H9 (cell line): ENCODE measurements at regions not wholly inside any gene's neighbourhood (a gene's known extent, or its start where the extent isn't known, plus 50 kb on each side); places are given as distances from the start of the nearest gene placed in this dataset.
"Not testable (repeated sequence)": the region's sequence is repeated elsewhere in the genome, so short reads cannot be mapped to it uniquely, and the experiment has no call there.

Source experiments
- DNase-seq: peaks from one replicate; pipeline ENCODE4 v3.0.0-alpha.2; 2017
- H2AFZ ChIP-seq: one replicate; pipeline ENCODE4 v1.6.1; 2013; ENCODE audit warnings: mild to moderate bottlenecking, low read length, control low read depth, moderate library complexity
- H2AK5ac ChIP-seq: 2 replicates; pipeline ENCODE4 v1.6.1; 2013; ENCODE audit warnings: low read length, control low read depth, mixed read lengths; ENCODE audit not compliant: insufficient read length
- H2BK120ac ChIP-seq: one replicate; pipeline ENCODE4 v1.6.1; 2013; ENCODE audit warnings: low read depth, mild to moderate bottlenecking, low read length, control low read depth, inconsistent platforms; ENCODE audit not compliant: poor library complexity, severe bottlenecking
- H2BK12ac ChIP-seq: 2 replicates; pipeline ENCODE4 v1.6.1; 2013; ENCODE audit warnings: low read length, control low read depth, mixed read lengths, low read depth; ENCODE audit not compliant: insufficient read length
- H2BK15ac ChIP-seq: 2 replicates; pipeline ENCODE4 v1.6.1; 2013; ENCODE audit warnings: low read depth, low read length, control low read depth
- H2BK20ac ChIP-seq: one replicate; pipeline ENCODE4 v1.6.1; 2013; ENCODE audit warnings: low read depth, mild to moderate bottlenecking, low read length, control low read depth, inconsistent platforms; ENCODE audit not compliant: poor library complexity, severe bottlenecking
- H2BK5ac ChIP-seq: 2 replicates; pipeline ENCODE4 v1.6.1; 2013; ENCODE audit warnings: low read length, control low read depth, mixed read lengths; ENCODE audit not compliant: insufficient read length
- H3K14ac ChIP-seq: 2 replicates; pipeline ENCODE4 v1.6.1; 2013; ENCODE audit warnings: low read length, control low read depth; ENCODE audit not compliant: insufficient read depth
- H3K18ac ChIP-seq: 2 replicates; pipeline ENCODE4 v1.6.1; 2013; ENCODE audit warnings: low read depth, mild to moderate bottlenecking, mixed read lengths, low read length, control low read depth; ENCODE audit not compliant: insufficient read length
- H3K23ac ChIP-seq: 2 replicates; pipeline ENCODE4 v1.6.1; 2013; ENCODE audit warnings: low read length, control low read depth, mixed read lengths, low read depth; ENCODE audit not compliant: insufficient read length
- H3K23me2 ChIP-seq: 2 replicates; pipeline ENCODE4 v1.6.1; 2013; ENCODE audit warnings: low read depth, mild to moderate bottlenecking, mixed read lengths, low read length, control low read depth; ENCODE audit not compliant: insufficient read length, poor library complexity, severe bottlenecking
- H3K27ac ChIP-seq: 2 replicates; pipeline ENCODE4 v1.5.1; 2013; ENCODE audit warnings: low read length, control low read depth, mixed read lengths, low read depth; ENCODE audit not compliant: insufficient read length
- H3K27me3 ChIP-seq: 2 replicates; pipeline ENCODE4 v1.6.1; 2013; ENCODE audit warnings: low read length, control low read depth, inconsistent platforms; ENCODE audit not compliant: insufficient read depth
- H3K4ac ChIP-seq: 2 replicates; pipeline ENCODE4 v1.6.1; 2013; ENCODE audit warnings: low read depth, mild to moderate bottlenecking, control low read depth, inconsistent platforms, low read length, moderate library complexity
- H3K4me1 ChIP-seq: 2 replicates; pipeline ENCODE4 v1.6.1; 2013; ENCODE audit warnings: low read length, control low read depth, inconsistent platforms; ENCODE audit not compliant: insufficient read depth
- H3K4me2 ChIP-seq: 2 replicates; pipeline ENCODE4 v1.6.1; 2013; ENCODE audit warnings: low read length, control low read depth, mixed read lengths; ENCODE audit not compliant: insufficient read length, insufficient read depth
- H3K56ac ChIP-seq: 2 replicates; pipeline ENCODE4 v1.6.1; 2013; ENCODE audit warnings: low read depth, mild to moderate bottlenecking, mixed read lengths, low read length, control low read depth; ENCODE audit not compliant: insufficient read length
- H3K79me1 ChIP-seq: 2 replicates; pipeline ENCODE4 v1.6.1; 2013; ENCODE audit warnings: low read depth, mild to moderate bottlenecking, moderate library complexity, low read length, control low read depth, inconsistent platforms; ENCODE audit not compliant: insufficient read depth, poor library complexity, severe bottlenecking
- H3K79me2 ChIP-seq: 2 replicates; pipeline ENCODE4 v1.6.1; 2013; ENCODE audit warnings: low read length, control low read depth, inconsistent platforms; ENCODE audit not compliant: insufficient read depth
- H3K9ac ChIP-seq: 2 replicates; pipeline ENCODE4 v1.6.1; 2013; ENCODE audit warnings: low read length, control low read depth, mixed read lengths; ENCODE audit not compliant: insufficient read length; ENCODE audit errors: extremely low read depth
- H3K9me3 ChIP-seq: one replicate; pipeline ENCODE4 v1.6.1; 2013; ENCODE audit warnings: low read depth, low read length, inconsistent platforms; ENCODE audit not compliant: control insufficient read depth
- H3T11ph ChIP-seq: one replicate; pipeline ENCODE4 v1.6.1; 2013; ENCODE audit warnings: mild to moderate bottlenecking, low read length, control low read depth, inconsistent platforms
- H4K20me1 ChIP-seq: one replicate; pipeline ENCODE4 v1.6.1; 2013; ENCODE audit not compliant: control insufficient read depth, insufficient read length, insufficient read depth
- H4K5ac ChIP-seq: 2 replicates; pipeline ENCODE4 v1.6.1; 2013; ENCODE audit warnings: low read depth, mild to moderate bottlenecking, mixed read lengths, low read length, control low read depth; ENCODE audit not compliant: insufficient read length
- H4K8ac ChIP-seq: replicated peaks from 2 replicates; pipeline ENCODE4 v1.6.1; 2013; ENCODE audit warnings: low read length, control low read depth, mixed read lengths, low read depth; ENCODE audit not compliant: insufficient read length
- H4K91ac ChIP-seq: 2 replicates; pipeline ENCODE4 v1.6.1; 2013; ENCODE audit warnings: low read depth, mild to moderate bottlenecking, moderate library complexity, mixed read lengths, low read length, control low read depth; ENCODE audit not compliant: insufficient read length
- H3K27ac Mint-ChIP-seq, 3 experiments: 2 replicates in 2 of 3; 3 replicates in 1 of 3; pipeline ENCODE4 v1.8.0; 2020 to 2021; ENCODE audit warnings: mixed read lengths in 3 of 3, mild to moderate bottlenecking in 1 of 3, moderate library complexity in 1 of 3
- H3K27me3 Mint-ChIP-seq: 2 replicates; pipeline ENCODE4 v1.8.0; 2021; ENCODE audit warnings: low read depth, mild to moderate bottlenecking, moderate library complexity, mixed read lengths
- H3K36me3 Mint-ChIP-seq, 3 experiments: 2 replicates in 2 of 3; 3 replicates in 1 of 3; pipeline ENCODE4 v1.8.0; 2020 to 2021; ENCODE audit warnings: low read depth in 3 of 3, mixed read lengths in 3 of 3; ENCODE audit not compliant: insufficient read depth in 1 of 3
- H3K4me1 Mint-ChIP-seq, 2 experiments: 2 replicates each; pipeline ENCODE4 v1.8.0; 2020; ENCODE audit warnings: mixed read lengths in 2 of 2
- H3K4me3 Mint-ChIP-seq, 2 experiments: 2 replicates in 1 of 2; 3 replicates in 1 of 2; pipeline ENCODE4 v1.8.0; 2020 to 2021; ENCODE audit warnings: mild to moderate bottlenecking in 2 of 2, mixed read lengths in 2 of 2, moderate library complexity in 1 of 2
- H3K9me3 Mint-ChIP-seq, 2 experiments: 2 replicates in 1 of 2; 3 replicates in 1 of 2; pipeline ENCODE4 v1.8.0; 2020; ENCODE audit warnings: mild to moderate bottlenecking in 2 of 2, mixed read lengths in 2 of 2, moderate library complexity in 1 of 2
- WGBS: extraction: QIAGEN DNeasy Blood & Tissue Kit; methylation state at CpG from one replicate; pipeline ENCODE4 v1.1.7; 2013; ENCODE audit warnings: missing lambda C conversion rate, low lambda C conversion rate, mixed read lengths; ENCODE audit not compliant: insufficient read length; ENCODE audit errors: extremely low coverage; 5-methylcytosine and 5-hydroxymethylcytosine counted together
- TF ChIP-seq, protein P1 (sequence below): fragments of 200-600 bp; sonication (generic); conservative IDR thresholded peaks from 3 replicates; pipeline ENCODE4 v1.8.0; 2021; ENCODE audit warnings: antibody characterized with exemption, mild to moderate bottlenecking

DNA sequence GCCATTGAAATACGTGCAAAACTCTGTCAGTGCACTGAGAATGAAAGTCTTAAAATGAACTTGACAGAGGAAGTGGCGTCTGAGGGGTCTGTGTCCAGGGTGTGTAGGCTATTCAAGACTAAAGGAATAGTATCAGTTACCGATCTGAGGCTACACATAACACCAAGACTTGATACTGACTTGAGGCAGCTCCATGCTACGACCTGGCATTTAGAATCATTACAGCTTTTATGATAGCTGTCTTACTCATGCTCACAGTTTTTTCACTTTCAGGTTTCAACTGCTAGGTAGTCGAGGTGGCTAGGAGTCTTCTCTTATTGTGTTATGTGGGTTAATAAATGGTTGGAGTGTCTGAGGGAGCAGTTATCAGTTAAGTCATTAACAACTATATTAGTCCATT lies 92.8 kb upstream of the SLCO6A1 start:
- no peak overlapping the region for H3K23ac ChIP-seq
- TF ChIP-seq, protein P1, sequence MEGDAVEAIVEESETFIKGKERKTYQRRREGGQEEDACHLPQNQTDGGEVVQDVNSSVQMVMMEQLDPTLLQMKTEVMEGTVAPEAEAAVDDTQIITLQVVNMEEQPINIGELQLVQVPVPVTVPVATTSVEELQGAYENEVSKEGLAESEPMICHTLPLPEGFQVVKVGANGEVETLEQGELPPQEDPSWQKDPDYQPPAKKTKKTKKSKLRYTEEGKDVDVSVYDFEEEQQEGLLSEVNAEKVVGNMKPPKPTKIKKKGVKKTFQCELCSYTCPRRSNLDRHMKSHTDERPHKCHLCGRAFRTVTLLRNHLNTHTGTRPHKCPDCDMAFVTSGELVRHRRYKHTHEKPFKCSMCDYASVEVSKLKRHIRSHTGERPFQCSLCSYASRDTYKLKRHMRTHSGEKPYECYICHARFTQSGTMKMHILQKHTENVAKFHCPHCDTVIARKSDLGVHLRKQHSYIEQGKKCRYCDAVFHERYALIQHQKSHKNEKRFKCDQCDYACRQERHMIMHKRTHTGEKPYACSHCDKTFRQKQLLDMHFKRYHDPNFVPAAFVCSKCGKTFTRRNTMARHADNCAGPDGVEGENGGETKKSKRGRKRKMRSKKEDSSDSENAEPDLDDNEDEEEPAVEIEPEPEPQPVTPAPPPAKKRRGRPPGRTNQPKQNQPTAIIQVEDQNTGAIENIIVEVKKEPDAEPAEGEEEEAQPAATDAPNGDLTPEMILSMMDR = no peak
- H3K9me3 ChIP-seq = no peaks in the 10 kb centered on the region
- no peaks in the 10 kb centered on the region for H3K27me3 ChIP-seq
- no peak overlapping the region for H2BK5ac ChIP-seq
- H2AFZ ChIP-seq = no peak overlapping the region
- H3T11ph ChIP-seq = no peak overlapping the region
- 0 out of 2 replicates have a peak, but pooled peaks cover 2% of the 10 kb centered on the region for H3K4me1 ChIP-seq
- peaks cover 11 to 18% of the 10 kb centered on the region in 2 experiments for H3K4me1 Mint-ChIP-seq
- no peaks in the 10 kb centered on the region for H3K27me3 Mint-ChIP-seq
- no CpG with 5 or more reads among the region's 5 CpGs for WGBS
- no peak overlapping the region for H3K27ac ChIP-seq
- no peak overlapping the region for H3K4me2 ChIP-seq
- peaks cover 12 to 18% of the 10 kb centered on the region in 2 experiments for H3K9me3 Mint-ChIP-seq
- no peak overlapping the region for H2BK120ac ChIP-seq
- H3K18ac ChIP-seq = no peak overlapping the region
- no peak for DNase-seq
- H3K4ac ChIP-seq = no peak overlapping the region
- no peak overlapping the region for H4K91ac ChIP-seq
- no peak overlapping the region for H4K8ac ChIP-seq
- H3K36me3 Mint-ChIP-seq = peaks cover 7 to 22% (median 19%) of the 10 kb centered on the region in 3 experiments
- H3K23me2 ChIP-seq = no peaks in the 10 kb centered on the region
- no peak overlapping the region for H2BK15ac ChIP-seq
- H3K27ac Mint-ChIP-seq = no peak overlapping the region
- H3K79me1 ChIP-seq = no peaks in the 10 kb centered on the region
- no peak overlapping the region for H2BK20ac ChIP-seq
- H4K5ac ChIP-seq = no peak overlapping the region
- H3K9ac ChIP-seq = no peak overlapping the region
- H3K14ac ChIP-seq = no peak overlapping the region
- H2AK5ac ChIP-seq = no peak overlapping the region
- H2BK12ac ChIP-seq = no peak overlapping the region
- H4K20me1 ChIP-seq = no peaks in the 10 kb centered on the region
- no peak overlapping the region for H3K56ac ChIP-seq
- H3K4me3 Mint-ChIP-seq = no peak overlapping the region
- no peaks in the 10 kb centered on the region for H3K79me2 ChIP-seq

DNA sequence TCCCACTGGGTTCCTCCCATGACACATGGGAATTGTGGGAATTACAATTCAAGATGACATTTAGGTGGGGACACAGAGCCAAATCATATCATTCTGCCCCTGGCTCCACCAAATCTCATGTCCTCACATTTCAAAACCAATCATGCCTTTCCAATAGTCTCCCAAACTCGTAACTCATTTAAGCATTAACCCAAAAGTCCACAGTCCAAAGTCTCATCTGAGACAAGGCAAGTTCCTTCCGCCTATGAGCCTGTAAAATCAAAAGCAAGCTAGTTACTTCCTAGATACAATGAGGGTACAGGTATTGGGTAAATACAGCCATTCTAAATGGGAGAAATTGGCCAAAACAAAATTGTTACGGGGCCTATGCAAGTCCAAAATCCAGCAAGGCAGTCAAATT lies 93.8 kb upstream of the SLCO6A1 start:
- H3K14ac ChIP-seq, H3K4me2 ChIP-seq, DNase-seq, H4K20me1 ChIP-seq, H4K91ac ChIP-seq, H2BK15ac ChIP-seq, H3K9me3 ChIP-seq, H2BK5ac ChIP-seq, H2BK20ac ChIP-seq, H3K27ac ChIP-seq, H3K9ac ChIP-seq, H2BK12ac ChIP-seq, H3K4me1 ChIP-seq, H3K4me3 Mint-ChIP-seq, H3K27ac Mint-ChIP-seq, H3K79me2 ChIP-seq, H3K56ac ChIP-seq, H4K5ac ChIP-seq, H3K18ac ChIP-seq, H2AFZ ChIP-seq, H3K79me1 ChIP-seq, H2BK120ac ChIP-seq, H3T11ph ChIP-seq, H3K23me2 ChIP-seq, H2AK5ac ChIP-seq, H3K23ac ChIP-seq, H3K4ac ChIP-seq, H3K27me3 Mint-ChIP-seq, H3K27me3 ChIP-seq, H4K8ac ChIP-seq: not testable (repeated sequence)
- WGBS = no CpG with 5 or more reads among the region's 3 CpGs
- Mint-ChIP-seq H3K36me3 (peaks cover 7 to 22% (median 19%) of the 10 kb centered on the region in 3 experiments), H3K9me3 (peaks cover 12 to 18% of the 10 kb centered on the region in 2 experiments), H3K4me1 (peaks cover 11 to 18% of the 10 kb centered on the region in 2 experiments)
